ENCODE measurements at regions not wholly inside any gene's neighbourhood (a gene's known extent, or its start where the extent isn't known, plus 50 kb on each side); places are given as distances from the start of the nearest gene placed in this dataset.

DNA sequence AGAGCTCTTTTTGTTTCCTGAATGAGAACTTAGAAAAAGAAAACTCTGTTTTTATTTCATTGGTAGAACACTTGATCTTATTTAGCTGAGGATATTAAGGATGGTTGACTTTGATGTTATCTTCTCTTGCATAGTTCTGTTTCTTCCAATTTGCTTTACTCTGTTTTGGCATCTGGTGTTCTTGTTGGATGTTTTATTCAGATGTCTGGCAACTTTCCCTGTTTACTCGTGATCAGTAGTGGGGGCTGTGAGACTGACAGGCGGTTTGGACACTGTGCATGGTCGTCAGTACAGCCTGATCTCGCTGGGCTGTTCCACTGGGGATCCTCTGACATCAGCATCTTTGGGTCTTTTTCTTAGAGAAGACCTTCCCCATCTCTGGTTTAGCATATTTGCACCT is 100.1 kb downstream of the TSN start:
- Histone ChIP-seq H3K4me1 (no peaks in the 10 kb centered on the region), H3K27ac (no peak overlapping the region), H3K4me3 (no peak overlapping the region), H3K36me3 (no peaks in the 10 kb centered on the region), H3K9me3 (no peaks in the 10 kb centered on the region), H3K27me3 (no peaks in the 10 kb centered on the region)
- TF ChIP-seq, protein P1, sequence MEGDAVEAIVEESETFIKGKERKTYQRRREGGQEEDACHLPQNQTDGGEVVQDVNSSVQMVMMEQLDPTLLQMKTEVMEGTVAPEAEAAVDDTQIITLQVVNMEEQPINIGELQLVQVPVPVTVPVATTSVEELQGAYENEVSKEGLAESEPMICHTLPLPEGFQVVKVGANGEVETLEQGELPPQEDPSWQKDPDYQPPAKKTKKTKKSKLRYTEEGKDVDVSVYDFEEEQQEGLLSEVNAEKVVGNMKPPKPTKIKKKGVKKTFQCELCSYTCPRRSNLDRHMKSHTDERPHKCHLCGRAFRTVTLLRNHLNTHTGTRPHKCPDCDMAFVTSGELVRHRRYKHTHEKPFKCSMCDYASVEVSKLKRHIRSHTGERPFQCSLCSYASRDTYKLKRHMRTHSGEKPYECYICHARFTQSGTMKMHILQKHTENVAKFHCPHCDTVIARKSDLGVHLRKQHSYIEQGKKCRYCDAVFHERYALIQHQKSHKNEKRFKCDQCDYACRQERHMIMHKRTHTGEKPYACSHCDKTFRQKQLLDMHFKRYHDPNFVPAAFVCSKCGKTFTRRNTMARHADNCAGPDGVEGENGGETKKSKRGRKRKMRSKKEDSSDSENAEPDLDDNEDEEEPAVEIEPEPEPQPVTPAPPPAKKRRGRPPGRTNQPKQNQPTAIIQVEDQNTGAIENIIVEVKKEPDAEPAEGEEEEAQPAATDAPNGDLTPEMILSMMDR (IDR thresholded peaks at IDR 0.05): no peak
- no peak for TF ChIP-seq POLR2A (IDR thresholded peaks at IDR 0.05)
- DNase-seq: no peak

DNA sequence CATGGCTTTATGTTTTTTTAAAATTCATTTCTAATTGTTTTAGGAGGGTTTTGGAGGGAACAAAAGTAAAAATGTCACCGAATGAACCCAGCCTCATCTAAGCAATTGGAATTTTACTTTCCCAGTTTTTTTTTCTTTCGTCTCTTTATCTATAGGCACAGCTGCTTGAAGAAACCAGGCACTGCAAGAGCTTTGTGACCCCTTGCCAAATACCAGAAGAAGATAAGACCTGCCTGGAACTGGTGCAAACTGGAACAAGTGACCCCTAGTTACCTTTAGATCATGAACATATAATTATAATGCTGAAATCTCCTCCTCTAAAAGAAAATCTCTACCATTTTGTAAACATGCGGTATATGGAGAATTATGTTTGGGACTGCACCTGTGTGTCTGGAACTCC is 100.9 kb downstream of the TSN start:
- H3K9me3 ChIP-seq: no peaks in the 10 kb centered on the region
- no peak overlapping the region for H3K27ac ChIP-seq
- no peaks in the 10 kb centered on the region for H3K4me1 ChIP-seq
- no peak for TF ChIP-seq POLR2A (IDR thresholded peaks at IDR 0.05)
- TF ChIP-seq, protein P1 (IDR thresholded peaks at IDR 0.05): no peak
- no peak for DNase-seq
- H3K27me3 ChIP-seq: no peaks in the 10 kb centered on the region
- no peaks in the 10 kb centered on the region for H3K36me3 ChIP-seq
- H3K4me3 ChIP-seq: no peak overlapping the region

DNA sequence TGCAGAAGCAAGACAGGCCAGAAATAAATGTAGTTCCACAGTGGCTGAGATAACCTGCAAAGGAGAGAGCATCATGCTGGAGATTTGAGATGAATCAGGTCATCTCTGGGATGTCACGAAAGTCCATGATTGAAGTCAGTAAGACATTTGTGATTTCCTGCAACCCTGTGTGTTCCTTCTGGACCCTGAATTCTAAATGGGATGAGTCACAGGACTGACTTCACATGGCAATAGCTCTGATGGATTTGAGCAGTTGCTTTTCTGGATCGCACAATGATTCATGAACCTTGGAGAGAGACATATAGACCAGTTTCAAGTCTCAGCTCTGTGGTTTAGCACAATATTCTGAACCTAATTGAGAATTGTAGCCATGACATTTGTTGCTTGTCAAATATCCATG is 102.9 kb downstream of the TSN start:
- H3K9me3 ChIP-seq: no peaks in the 10 kb centered on the region
- no peaks in the 10 kb centered on the region for H3K4me1 ChIP-seq
- no peak overlapping the region for H3K4me3 ChIP-seq
- TF ChIP-seq POLR2A (IDR thresholded peaks at IDR 0.05): no peak
- TF ChIP-seq, protein P1 (IDR thresholded peaks at IDR 0.05): no peak
- no peaks in the 10 kb centered on the region for H3K36me3 ChIP-seq
- no peaks in the 10 kb centered on the region for H3K27me3 ChIP-seq
- H3K27ac ChIP-seq: no peak overlapping the region
- no peak for DNase-seq

DNA sequence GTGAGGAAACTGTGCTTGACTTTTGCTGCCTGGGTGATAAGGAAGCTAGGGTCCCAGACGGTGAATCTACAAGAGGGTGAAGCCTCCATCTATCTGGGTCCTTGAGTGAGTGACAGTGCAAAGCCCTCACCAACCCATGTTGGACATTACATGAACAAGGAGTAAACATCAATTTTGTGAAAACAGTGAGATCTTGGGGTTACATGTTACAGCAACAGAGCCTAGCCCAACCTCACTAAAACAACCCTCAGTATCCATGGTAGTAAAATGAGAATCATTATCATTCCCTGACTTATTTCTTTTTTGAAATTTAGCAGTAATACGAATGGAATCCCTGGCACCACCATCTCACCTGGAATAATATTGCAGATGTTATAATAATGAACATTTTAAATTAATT is 103.4 kb downstream of the TSN start:
- DNase-seq: no peak
- Histone ChIP-seq H3K27ac (no peak overlapping the region), H3K4me3 (no peak overlapping the region), H3K9me3 (no peaks in the 10 kb centered on the region), H3K27me3 (no peaks in the 10 kb centered on the region), H3K4me1 (no peaks in the 10 kb centered on the region), H3K36me3 (no peaks in the 10 kb centered on the region)
- TF ChIP-seq POLR2A (IDR thresholded peaks at IDR 0.05): no peak
- TF ChIP-seq, protein P1 (IDR thresholded peaks at IDR 0.05): no peak

DNA sequence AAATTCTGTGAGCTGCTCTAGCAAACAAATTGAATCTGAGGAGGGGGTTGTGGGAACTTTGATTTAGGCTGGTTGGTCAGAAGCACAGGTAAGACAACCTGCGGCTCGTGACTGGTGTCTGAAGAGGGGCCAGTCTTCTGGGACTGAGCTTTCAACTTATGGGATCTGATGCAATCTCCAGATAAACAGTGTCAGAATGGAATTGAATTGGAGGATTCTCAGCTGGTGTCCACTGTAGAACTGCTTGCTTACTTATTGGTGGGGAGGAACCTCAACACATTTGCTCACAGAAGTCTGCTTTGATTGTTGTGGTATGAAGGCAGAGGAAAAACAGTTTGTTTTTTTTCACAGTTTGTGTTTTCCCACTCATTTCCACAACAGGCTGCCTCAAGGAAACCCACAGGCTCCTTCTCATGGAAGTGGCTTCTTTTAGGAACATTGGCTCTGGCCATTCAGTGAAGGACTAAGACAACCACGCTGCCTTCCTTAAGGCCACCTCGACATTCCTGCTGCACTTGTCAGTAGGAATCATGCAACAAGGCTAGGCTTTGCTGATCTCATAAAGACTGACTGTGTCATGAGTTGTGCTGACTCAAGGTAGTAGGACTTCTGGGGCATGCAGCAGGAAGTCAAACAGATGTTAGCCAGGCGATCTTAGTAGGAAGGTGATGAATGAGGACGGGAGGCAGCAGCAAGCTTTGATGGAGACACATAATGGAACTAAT is 104.7 kb downstream of the TSN start:
- TF ChIP-seq, protein P1 (IDR thresholded peaks at IDR 0.05): no peak
- TF ChIP-seq POLR2A (IDR thresholded peaks at IDR 0.05): no peak
- no peaks in the 10 kb centered on the region for H3K9me3 ChIP-seq
- H3K4me1 ChIP-seq: no peaks in the 10 kb centered on the region
- H3K4me3 ChIP-seq: no peak overlapping the region
- H3K27ac ChIP-seq: no peak overlapping the region
- no peaks in the 10 kb centered on the region for H3K27me3 ChIP-seq
- H3K36me3 ChIP-seq: no peaks in the 10 kb centered on the region
- no peak for DNase-seq

Data from Peyer's patch (tissue), 4 donors.